ENCODE measurements at regions not wholly inside any gene's neighbourhood (a gene's known extent, or its start where the extent isn't known, plus 50 kb on each side); places are given as distances from the start of the nearest gene placed in this dataset.
"Not testable (repeated sequence)": the region's sequence is repeated elsewhere in the genome, so short reads cannot be mapped to it uniquely, and the experiment has no call there.

DNA sequence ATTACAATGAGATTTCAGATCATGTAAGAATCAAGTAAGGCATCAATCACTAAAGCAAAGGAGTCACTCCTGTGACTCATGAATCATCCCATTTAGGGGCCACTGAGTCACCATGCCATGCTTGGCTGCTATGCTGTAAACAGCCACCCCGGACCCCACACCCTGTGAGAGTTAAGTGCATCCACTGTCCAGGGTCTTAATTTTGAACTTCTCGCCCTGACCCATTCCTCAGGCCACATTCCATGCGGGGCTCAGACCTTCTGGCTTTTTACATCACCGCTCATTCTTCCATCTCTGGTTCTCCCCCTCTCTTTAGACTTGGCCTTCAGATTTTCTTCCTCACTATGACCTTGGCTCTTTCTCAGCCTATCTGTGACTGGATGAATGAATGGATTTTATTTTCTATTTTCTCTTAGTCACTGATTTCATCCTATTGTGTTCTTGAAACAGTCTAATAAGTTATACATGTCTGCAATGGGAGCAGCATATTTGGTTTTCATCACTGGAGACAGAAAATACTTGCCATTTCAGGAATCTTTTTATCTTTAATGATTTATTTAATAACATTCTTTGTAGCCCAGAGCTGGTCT is 239.6 kb downstream of the SKIDA1 start:
- no peak overlapping the region for H3K27ac ChIP-seq
- no peaks in the 10 kb centered on the region for H3K4me1 ChIP-seq (replicated peaks)
- no peaks in the 10 kb centered on the region for H3K27me3 ChIP-seq (replicated peaks; ENCODE audit: insufficient read depth)
- DNase-seq (ENCODE audit: low spot score): no peak
- H3K9me3 ChIP-seq: no peaks in the 10 kb centered on the region
- TF ChIP-seq POLR2AphosphoS5 (IDR thresholded peaks at IDR 0.05): no peak
- TF ChIP-seq, protein P1, sequence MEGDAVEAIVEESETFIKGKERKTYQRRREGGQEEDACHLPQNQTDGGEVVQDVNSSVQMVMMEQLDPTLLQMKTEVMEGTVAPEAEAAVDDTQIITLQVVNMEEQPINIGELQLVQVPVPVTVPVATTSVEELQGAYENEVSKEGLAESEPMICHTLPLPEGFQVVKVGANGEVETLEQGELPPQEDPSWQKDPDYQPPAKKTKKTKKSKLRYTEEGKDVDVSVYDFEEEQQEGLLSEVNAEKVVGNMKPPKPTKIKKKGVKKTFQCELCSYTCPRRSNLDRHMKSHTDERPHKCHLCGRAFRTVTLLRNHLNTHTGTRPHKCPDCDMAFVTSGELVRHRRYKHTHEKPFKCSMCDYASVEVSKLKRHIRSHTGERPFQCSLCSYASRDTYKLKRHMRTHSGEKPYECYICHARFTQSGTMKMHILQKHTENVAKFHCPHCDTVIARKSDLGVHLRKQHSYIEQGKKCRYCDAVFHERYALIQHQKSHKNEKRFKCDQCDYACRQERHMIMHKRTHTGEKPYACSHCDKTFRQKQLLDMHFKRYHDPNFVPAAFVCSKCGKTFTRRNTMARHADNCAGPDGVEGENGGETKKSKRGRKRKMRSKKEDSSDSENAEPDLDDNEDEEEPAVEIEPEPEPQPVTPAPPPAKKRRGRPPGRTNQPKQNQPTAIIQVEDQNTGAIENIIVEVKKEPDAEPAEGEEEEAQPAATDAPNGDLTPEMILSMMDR (IDR thresholded peaks at IDR 0.05): no peak
- no peak for TF ChIP-seq POLR2A (IDR thresholded peaks at IDR 0.05)
- H3K4me3 ChIP-seq: no peak overlapping the region
- 95% methylated on average over 4 of the region's 4 CpGs for WGBS
- no peaks in the 10 kb centered on the region for H3K36me3 ChIP-seq
- intact Hi-C loops (cut with DNase I): no loop called here

DNA sequence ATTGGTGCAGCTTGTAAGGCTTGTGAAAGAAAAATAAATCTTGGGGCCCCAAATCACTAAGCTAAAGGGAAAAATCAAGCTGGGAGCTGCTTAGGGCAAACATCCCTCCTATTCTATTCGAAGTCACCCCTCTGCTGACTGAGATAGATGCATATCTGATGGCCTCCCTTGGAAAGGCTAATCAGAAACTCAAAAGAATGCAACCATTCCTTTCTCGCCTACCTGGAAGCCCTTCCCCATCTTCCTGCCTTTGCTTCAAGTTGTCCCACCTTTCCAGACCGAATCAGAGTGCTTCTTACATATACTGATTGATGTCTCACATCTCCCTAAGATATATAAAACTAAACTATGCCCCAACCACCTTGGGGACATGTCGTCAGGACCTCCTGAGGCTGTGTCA is 240.3 kb downstream of the SKIDA1 start:
- H3K9me3 ChIP-seq: no peaks in the 10 kb centered on the region
- intact Hi-C loops (cut with DNase I): no loop called here
- H3K27ac ChIP-seq: no peak overlapping the region
- no peak for DNase-seq (ENCODE audit: low spot score)
- no peaks in the 10 kb centered on the region for H3K27me3 ChIP-seq (replicated peaks; ENCODE audit: insufficient read depth)
- no peaks in the 10 kb centered on the region for H3K36me3 ChIP-seq
- no peaks in the 10 kb centered on the region for H3K4me1 ChIP-seq (replicated peaks)
- TF ChIP-seq, protein P1 (IDR thresholded peaks at IDR 0.05): no peak
- WGBS: 85% methylated on average over 4 of the region's 4 CpGs
- no peak overlapping the region for H3K4me3 ChIP-seq

DNA sequence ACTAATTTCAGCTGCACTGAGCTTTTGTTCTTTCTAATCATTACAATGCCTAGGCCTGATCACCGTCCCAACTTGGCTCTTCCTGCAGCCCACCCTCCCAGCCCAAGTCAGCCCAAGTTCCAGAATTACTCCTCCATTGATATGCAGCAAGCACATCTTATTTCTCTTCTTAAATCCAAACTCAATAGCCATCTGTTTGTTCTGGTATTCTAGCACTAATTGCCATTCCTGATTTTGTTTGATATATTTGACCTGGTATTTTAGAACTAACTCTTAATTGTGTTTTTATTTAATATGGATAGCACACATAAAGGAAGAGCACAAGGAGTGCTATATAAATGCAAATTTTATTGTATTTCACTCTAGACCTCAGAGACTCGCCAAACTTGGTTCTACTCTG is 241.2 kb downstream of the SKIDA1 start:
- H3K9me3 ChIP-seq: no peaks in the 10 kb centered on the region
- intact Hi-C loops (cut with DNase I): no loop called here

DNA sequence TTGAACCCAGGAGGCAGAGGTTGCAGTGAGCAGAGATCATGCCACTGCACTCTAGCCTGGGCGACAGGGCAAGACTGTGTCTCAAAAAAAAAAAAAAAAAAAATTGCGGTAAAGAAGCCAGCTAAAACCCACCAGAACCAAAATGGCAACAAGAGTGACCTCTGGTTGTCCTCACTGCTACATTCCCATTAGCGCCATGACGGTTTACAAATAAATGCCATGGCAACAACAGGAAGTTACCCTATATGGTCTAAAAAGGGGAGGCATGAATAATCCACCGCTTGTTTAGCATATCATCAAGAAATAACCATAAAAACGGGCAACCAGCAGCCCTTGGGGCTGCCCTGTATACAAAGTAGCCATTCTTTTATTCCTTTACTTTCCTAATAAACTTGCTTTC is 242.4 kb downstream of the SKIDA1 start:
- DNase-seq (ENCODE audit: low spot score); H3K36me3 ChIP-seq; intact Hi-C loops (cut with DNase I); H3K9me3 ChIP-seq; H3K4me3 ChIP-seq; H3K27ac ChIP-seq; H3K4me1 ChIP-seq (replicated peaks); H3K27me3 ChIP-seq (replicated peaks; ENCODE audit: insufficient read depth): not testable (repeated sequence)
- 82% methylated on average over 6 of the region's 6 CpGs for WGBS

More for the DNA sequence above, 241.2 kb downstream of the SKIDA1 start:
- WGBS: 63% methylated on average over 2 of the region's 2 CpGs
- Histone ChIP-seq H3K4me3 (no peak overlapping the region), H3K4me1 (replicated peaks) (no peaks in the 10 kb centered on the region), H3K27me3 (replicated peaks; ENCODE audit: insufficient read depth) (no peaks in the 10 kb centered on the region), H3K36me3 (no peaks in the 10 kb centered on the region), H3K27ac (no peak overlapping the region)
- no peak for DNase-seq (ENCODE audit: low spot score)
- TF ChIP-seq POLR2A (IDR thresholded peaks at IDR 0.05) (no peak), POLR2AphosphoS5 (IDR thresholded peaks at IDR 0.05) (no peak)
- TF ChIP-seq, protein P1 (IDR thresholded peaks at IDR 0.05): no peak

DNA sequence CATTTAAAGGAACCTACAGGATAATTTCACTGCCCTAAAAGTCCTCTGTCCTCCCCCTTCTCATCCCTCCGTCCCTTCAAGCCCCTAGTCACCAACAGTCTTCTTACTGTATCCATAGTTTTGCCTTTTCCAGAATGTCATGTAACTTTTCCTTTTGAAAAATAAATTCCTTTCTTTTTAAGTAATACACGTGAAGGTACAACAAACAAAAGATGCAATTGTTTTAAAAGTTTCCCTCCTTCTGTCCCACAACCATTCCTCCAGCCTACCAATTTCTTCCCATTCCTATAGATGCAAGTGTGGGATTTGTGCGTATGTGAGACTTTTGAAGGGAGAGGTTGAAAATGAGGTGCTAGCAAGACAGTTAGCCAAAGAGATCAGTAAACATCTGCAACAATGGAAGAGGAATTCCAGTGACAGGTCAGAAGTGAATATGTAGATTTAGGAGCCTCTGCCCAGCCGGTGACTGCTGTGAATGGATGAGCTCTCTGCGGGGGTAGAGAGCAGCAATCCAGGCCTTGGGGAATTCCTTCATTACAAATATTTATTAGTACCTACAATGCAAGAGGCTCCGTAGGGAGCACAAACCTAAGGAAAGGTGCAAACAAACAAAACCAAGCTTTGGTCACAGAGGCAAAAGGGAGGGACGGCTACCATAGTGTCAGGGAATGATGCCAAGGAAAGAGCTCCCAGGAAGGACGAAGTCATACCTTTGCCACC is 243.6 kb downstream of the SKIDA1 start:
- H3K9me3 ChIP-seq: no peaks in the 10 kb centered on the region
- WGBS: 65% methylated on average over 8 of the region's 8 CpGs
- no peaks in the 10 kb centered on the region for H3K4me1 ChIP-seq (replicated peaks)
- no peaks in the 10 kb centered on the region for H3K27me3 ChIP-seq (replicated peaks; ENCODE audit: insufficient read depth)
- H3K27ac ChIP-seq: no peak overlapping the region
- H3K4me3 ChIP-seq: no peak overlapping the region
- TF ChIP-seq POLR2AphosphoS5 (IDR thresholded peaks at IDR 0.05): no peak
- TF ChIP-seq POLR2A (IDR thresholded peaks at IDR 0.05): no peak
- TF ChIP-seq, protein P1 (IDR thresholded peaks at IDR 0.05): no peak
- intact Hi-C loops (cut with DNase I): no loop called here
- no peaks in the 10 kb centered on the region for H3K36me3 ChIP-seq
- no peak for DNase-seq (ENCODE audit: low spot score)
